CD14-positive monocyte (primary cell): ENCODE measurements at regions not wholly inside any gene's neighbourhood (a gene's known extent, or its start where the extent isn't known, plus 50 kb on each side); places are given as distances from the start of the nearest gene placed in this dataset.

ENCODE experiments used
- DNase-seq, 3 donors: peaks; one replicate each; pipeline ENCODE4 v3.0.0-alpha.2; 2011 to 2022
- H2AFZ ChIP-seq: 2 replicates; pipeline ENCODE4 v1.6.0; 2012; ENCODE audit warnings: mild to moderate bottlenecking, low read depth, low read length, inconsistent platforms; ENCODE audit not compliant: insufficient read depth, poor library complexity, severe bottlenecking
- H3K27ac ChIP-seq, 2 donors: 1 replicate in 1 of 2; 2 replicates in 1 of 2; pipeline ENCODE4 v1.5.1; 2012 to 2013; ENCODE audit warnings: low read length in 2 of 2, control low read depth in 1 of 2, inconsistent platforms in 1 of 2, low read depth in 1 of 2, mild to moderate bottlenecking in 1 of 2
- H3K27me3 ChIP-seq, 2 donors: one replicate each; pipeline versions ENCODE4 v1.6.0 to v1.6.1; 2011 to 2013; ENCODE audit warnings: low read length in 2 of 2; ENCODE audit not compliant: control insufficient read depth in 2 of 2, insufficient read depth in 2 of 2
- H3K36me3 ChIP-seq, 2 donors: replicated peaks in 1 of 2; 1 replicate in 1 of 2; 2 replicates in 1 of 2; pipeline versions ENCODE4 v1.5.1 to v1.6.1; 2012 to 2013; ENCODE audit warnings: low read length in 2 of 2, control low read depth in 1 of 2, inconsistent platforms in 1 of 2, mild to moderate bottlenecking in 1 of 2; ENCODE audit not compliant: insufficient read depth in 2 of 2, control insufficient read depth in 1 of 2
- H3K4me1 ChIP-seq, 2 donors: 1 replicate in 1 of 2; 2 replicates in 1 of 2; pipeline versions ENCODE4 v1.5.1 to v1.6.1; 2012 to 2013; ENCODE audit warnings: low read length in 2 of 2, control low read depth in 1 of 2, inconsistent platforms in 1 of 2, mild to moderate bottlenecking in 1 of 2, moderate library complexity in 1 of 2; ENCODE audit not compliant: insufficient read depth in 2 of 2, control insufficient read depth in 1 of 2
- H3K4me2 ChIP-seq: replicated peaks from 2 replicates; pipeline ENCODE3; 2012; ENCODE audit warnings: low read length, moderate library complexity, mild to moderate bottlenecking; ENCODE audit not compliant: poor library complexity, severe bottlenecking; ENCODE audit errors: extremely low read depth
- H3K4me3 ChIP-seq, 3 experiments: fragments of 200-600 bp in 1 of 3; sonication (generic) in 1 of 3; replicated peaks in 1 of 3; 1 replicate in 2 of 3; 2 replicates in 1 of 3; pipeline ENCODE4 v1.5.1; 2011 to 2013; ENCODE audit warnings: low read length in 3 of 3, mild to moderate bottlenecking in 3 of 3, control low read depth in 2 of 3, low read depth in 2 of 3, inconsistent platforms in 1 of 3, moderate library complexity in 1 of 3
- H3K79me2 ChIP-seq: 2 replicates; pipeline ENCODE4 v1.6.0; 2012; ENCODE audit warnings: mild to moderate bottlenecking, control low read depth, inconsistent platforms, low read length, moderate library complexity; ENCODE audit not compliant: insufficient read depth
- H3K9ac ChIP-seq: 2 replicates; pipeline ENCODE4 v1.6.0; 2017; ENCODE audit warnings: low read length, mild to moderate bottlenecking; ENCODE audit not compliant: insufficient read depth, poor library complexity, severe bottlenecking
- H3K9me3 ChIP-seq, 2 donors: replicated peaks in 1 of 2; 1 replicate in 1 of 2; 2 replicates in 1 of 2; pipeline versions ENCODE4 v1.5.1 to v1.6.1; 2012 to 2013; ENCODE audit warnings: low read length in 2 of 2, control low read depth in 1 of 2; ENCODE audit not compliant: control insufficient read depth in 1 of 2, insufficient read depth in 1 of 2
- H4K20me1 ChIP-seq: 2 replicates; pipeline ENCODE4 v1.6.0; 2012; ENCODE audit warnings: mild to moderate bottlenecking, low read length, control low read depth, moderate library complexity; ENCODE audit not compliant: insufficient read depth
- H3K27ac Mint-ChIP-seq, 7 donors: one replicate each; pipeline ENCODE4 v1.8.0; 2020; ENCODE audit warnings: mild to moderate bottlenecking in 7 of 7, mixed read lengths in 7 of 7, moderate library complexity in 6 of 7, inconsistent platforms in 2 of 7
- H3K27me3 Mint-ChIP-seq, 3 donors: one replicate each; pipeline ENCODE4 v1.8.0; 2021 to 2022; ENCODE audit warnings: low read depth in 3 of 3, mild to moderate bottlenecking in 3 of 3, mixed read lengths in 3 of 3, moderate library complexity in 3 of 3, inconsistent platforms in 1 of 3
- H3K36me3 Mint-ChIP-seq, 2 donors: one replicate each; pipeline ENCODE4 v1.8.0; 2020; ENCODE audit warnings: mixed read lengths in 2 of 2, inconsistent platforms in 1 of 2, mild to moderate bottlenecking in 1 of 2
- H3K4me1 Mint-ChIP-seq: one replicate; pipeline ENCODE4 v1.8.0; 2020; ENCODE audit warnings: mild to moderate bottlenecking, mixed read lengths
- H3K4me3 Mint-ChIP-seq, 2 donors: one replicate each; pipeline ENCODE4 v1.8.0; 2020; ENCODE audit warnings: mild to moderate bottlenecking in 2 of 2, mixed read lengths in 2 of 2, moderate library complexity in 1 of 2
- H3K9me3 Mint-ChIP-seq, 7 donors: one replicate each; pipeline ENCODE4 v1.8.0; 2020 to 2022; ENCODE audit warnings: mixed read lengths in 7 of 7, mild to moderate bottlenecking in 6 of 7, moderate library complexity in 6 of 7, inconsistent platforms in 2 of 7
- WGBS: methylation state at CpG from one replicate; pipeline ENCODE4 v1.1.5; 2013; ENCODE audit warnings: missing lambda C conversion rate; ENCODE audit not compliant: insufficient coverage; 5-methylcytosine and 5-hydroxymethylcytosine counted together
- intact Hi-C, 2 donors: fragments of 100-400 bp; cut with micrococcal nuclease; formaldehyde crosslinking; loops; one replicate each; pipeline versions ENCODE4 v1.15.0 to v1.15.1; 2023
- TF ChIP-seq, protein P1 (sequence below): fragments of 200-600 bp; IDR thresholded peaks from one replicate; pipeline ENCODE4 v1.8.0; 2022; ENCODE audit warnings: antibody characterized with exemption, mild to moderate bottlenecking

DNA sequence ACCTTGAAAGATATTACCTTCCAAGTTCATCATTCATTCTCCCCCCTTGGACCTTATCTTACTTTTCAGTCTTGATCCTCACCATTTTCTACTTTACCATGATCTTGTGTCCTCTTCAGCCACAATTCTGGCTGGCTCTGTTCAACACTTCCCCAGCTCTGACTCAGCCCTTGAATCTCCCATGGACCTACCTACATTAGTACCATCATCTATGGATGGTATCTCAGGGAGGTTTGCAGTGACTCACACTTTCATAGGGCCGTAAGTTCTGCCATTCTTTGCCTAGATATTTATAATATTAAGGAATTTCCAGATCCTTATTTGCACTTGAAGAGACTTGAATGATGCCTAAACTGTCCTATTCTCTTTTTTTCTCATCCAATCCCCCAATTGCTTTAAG lies 213.7 kb upstream of the RORA start:
- Histone ChIP-seq H3K4me1 (no peaks in the 10 kb centered on the region), H3K27me3 (peaks cover 0 to 3% of the 10 kb centered on the region in 2 donors), H2AFZ (no peak overlapping the region), H3K27ac (no peak overlapping the region), H3K36me3 (no peaks in the 10 kb centered on the region), H3K4me2 (no peak overlapping the region), H3K79me2 (no peaks in the 10 kb centered on the region), H4K20me1 (no peaks in the 10 kb centered on the region), H3K9me3 (no peaks in the 10 kb centered on the region), H3K4me3 (no peak overlapping the region), H3K9ac (no peak overlapping the region)
- Mint-ChIP-seq H3K27ac (no peak overlapping the region), H3K4me3 (no peak overlapping the region), H3K9me3 (peaks cover 0 to 10% (median 2%) of the 10 kb centered on the region in 7 donors), H3K27me3 (peaks cover 2 to 9% (median 3%) of the 10 kb centered on the region in 3 donors), H3K36me3 (no peaks in the 10 kb centered on the region), H3K4me1 (no peaks in the 10 kb centered on the region)
- TF ChIP-seq, protein P1, sequence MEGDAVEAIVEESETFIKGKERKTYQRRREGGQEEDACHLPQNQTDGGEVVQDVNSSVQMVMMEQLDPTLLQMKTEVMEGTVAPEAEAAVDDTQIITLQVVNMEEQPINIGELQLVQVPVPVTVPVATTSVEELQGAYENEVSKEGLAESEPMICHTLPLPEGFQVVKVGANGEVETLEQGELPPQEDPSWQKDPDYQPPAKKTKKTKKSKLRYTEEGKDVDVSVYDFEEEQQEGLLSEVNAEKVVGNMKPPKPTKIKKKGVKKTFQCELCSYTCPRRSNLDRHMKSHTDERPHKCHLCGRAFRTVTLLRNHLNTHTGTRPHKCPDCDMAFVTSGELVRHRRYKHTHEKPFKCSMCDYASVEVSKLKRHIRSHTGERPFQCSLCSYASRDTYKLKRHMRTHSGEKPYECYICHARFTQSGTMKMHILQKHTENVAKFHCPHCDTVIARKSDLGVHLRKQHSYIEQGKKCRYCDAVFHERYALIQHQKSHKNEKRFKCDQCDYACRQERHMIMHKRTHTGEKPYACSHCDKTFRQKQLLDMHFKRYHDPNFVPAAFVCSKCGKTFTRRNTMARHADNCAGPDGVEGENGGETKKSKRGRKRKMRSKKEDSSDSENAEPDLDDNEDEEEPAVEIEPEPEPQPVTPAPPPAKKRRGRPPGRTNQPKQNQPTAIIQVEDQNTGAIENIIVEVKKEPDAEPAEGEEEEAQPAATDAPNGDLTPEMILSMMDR = no peak
- intact Hi-C loops = no loop called here
- DNase-seq = no peak
- WGBS = no CpG with 5 or more reads among the region's 1 CpG

DNA sequence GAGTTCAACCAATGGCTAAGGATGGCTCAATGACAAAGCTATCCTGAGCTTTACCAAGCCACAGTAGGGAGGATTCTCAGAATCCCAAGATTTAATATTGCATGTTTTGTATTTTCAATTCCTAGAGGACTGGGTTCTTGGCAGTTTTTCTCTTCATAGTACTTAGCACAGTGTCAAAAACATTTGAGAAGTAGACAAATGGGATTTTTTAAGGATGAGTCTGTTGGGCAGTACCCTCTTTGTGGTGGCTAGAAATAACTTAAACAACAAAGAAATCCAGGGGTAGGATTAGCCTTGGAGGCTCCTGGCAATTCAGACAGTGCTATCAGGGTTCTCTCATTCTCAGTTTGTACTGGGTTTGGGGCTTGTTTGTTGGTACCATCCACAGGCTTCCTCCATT lies 212.8 kb upstream of the RORA start:
- H3K9me3 ChIP-seq = no peaks in the 10 kb centered on the region
- H3K36me3 Mint-ChIP-seq = no peaks in the 10 kb centered on the region

More for the DNA sequence above, 212.8 kb upstream of the RORA start:
- Histone ChIP-seq H3K36me3 (no peaks in the 10 kb centered on the region), H3K4me3 (no peak overlapping the region), H4K20me1 (no peaks in the 10 kb centered on the region), H3K4me1 (no peaks in the 10 kb centered on the region), H3K27ac (no peak overlapping the region), H3K9ac (no peak overlapping the region), H3K27me3 (peaks cover 0 to 3% of the 10 kb centered on the region in 2 donors), H2AFZ (no peak overlapping the region), H3K79me2 (no peaks in the 10 kb centered on the region), H3K4me2 (no peak overlapping the region)
- H3K27ac Mint-ChIP-seq = no peak overlapping the region
- TF ChIP-seq, protein P1 = no peak
- H3K4me3 Mint-ChIP-seq = no peak overlapping the region
- no peaks in the 10 kb centered on the region for H3K4me1 Mint-ChIP-seq
- DNase-seq = no peak
- intact Hi-C loops = no loop called here
- H3K9me3 Mint-ChIP-seq = peaks cover 0 to 10% (median 2%) of the 10 kb centered on the region in 7 donors
- H3K27me3 Mint-ChIP-seq = peaks cover 1 to 9% (median 2%) of the 10 kb centered on the region in 3 donors
